Ramos (cell line): ENCODE measurements at regions not wholly inside any gene's neighbourhood (a gene's known extent, or its start where the extent isn't known, plus 50 kb on each side); places are given as distances from the start of the nearest gene placed in this dataset.
"Not testable (repeated sequence)": the region's sequence is repeated elsewhere in the genome, so short reads cannot be mapped to it uniquely, and the experiment has no call there.

ENCODE experiments used
- in situ Hi-C: fragments of 300-500 bp; cut with MboI; formaldehyde crosslinking; loops from one replicate; pipeline ENCODE4 v1.14.3; 2022; ENCODE audit warnings: low sequenced_read_pairs; ENCODE audit not compliant: unreplicated experiment

DNA sequence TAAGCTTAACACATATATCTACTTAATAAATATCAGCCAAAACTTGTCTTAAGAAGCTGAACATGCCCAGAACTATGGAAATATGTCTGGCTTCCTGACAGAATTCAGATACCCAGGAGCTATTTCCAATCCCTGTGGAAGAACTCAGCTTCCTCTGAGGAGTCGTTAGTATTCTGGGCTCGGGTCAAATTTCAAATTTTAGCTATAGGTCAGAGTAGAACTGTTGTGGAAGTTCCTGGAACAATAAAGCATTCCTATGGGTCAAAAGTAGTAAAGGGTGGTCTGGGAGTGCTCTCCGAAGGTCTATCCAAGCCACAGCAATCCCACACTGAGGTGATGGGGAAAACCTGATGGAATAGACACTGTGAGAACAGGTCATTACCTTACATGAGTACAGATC, 342.7 kb upstream of the CHST9 start:
- in situ Hi-C loops: no loop called here

DNA sequence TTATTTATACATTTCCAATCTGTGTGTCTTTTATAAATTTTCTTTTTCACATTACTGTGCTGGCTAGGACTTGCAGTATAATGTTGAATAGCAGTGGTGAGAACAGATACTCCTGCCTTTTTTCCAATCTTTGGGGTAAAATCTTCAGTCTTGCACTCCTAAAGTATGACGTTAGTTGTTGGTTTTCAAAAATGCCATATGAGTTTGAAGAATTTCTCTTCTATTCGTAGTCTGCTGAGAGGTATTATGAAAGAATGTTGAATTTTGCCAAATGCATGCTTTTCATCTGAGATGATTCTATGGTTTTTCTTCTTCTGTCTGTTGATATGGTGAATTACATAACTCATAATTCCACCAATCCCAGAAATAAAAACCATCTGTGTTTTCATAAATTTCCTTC, 335.3 kb upstream of the CHST9 start:
- in situ Hi-C loops: no loop called here

DNA sequence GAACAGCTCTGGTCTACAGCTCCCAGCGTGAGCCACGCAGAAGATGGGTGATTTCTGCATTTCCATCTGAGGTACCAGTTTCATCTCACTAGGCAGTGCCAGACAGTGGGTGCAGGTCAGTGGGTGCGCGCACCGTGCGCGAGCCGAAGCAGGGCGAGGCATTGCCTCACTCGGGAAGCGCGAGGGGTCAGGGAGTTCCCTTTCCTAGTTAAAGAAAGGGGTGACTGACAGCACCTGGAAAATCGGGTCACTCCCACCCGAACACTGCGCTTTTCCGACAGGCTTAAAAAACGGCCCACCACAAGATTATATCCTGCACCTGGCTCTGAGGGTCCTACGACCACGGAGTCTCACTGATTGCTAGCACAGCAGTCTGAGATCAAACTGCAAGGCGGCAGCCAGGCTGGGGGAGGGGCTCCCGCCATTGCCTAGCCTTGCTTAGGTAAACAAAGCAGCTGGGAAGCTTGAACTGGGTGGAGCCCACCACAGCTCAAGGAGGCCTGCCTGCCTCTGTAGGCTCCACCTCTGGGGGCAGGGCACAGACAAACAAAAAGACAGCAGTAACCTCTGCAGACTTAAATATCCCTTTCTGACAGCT, 325.0 kb upstream of the CHST9 start:
- in situ Hi-C loops: not testable (repeated sequence)

DNA sequence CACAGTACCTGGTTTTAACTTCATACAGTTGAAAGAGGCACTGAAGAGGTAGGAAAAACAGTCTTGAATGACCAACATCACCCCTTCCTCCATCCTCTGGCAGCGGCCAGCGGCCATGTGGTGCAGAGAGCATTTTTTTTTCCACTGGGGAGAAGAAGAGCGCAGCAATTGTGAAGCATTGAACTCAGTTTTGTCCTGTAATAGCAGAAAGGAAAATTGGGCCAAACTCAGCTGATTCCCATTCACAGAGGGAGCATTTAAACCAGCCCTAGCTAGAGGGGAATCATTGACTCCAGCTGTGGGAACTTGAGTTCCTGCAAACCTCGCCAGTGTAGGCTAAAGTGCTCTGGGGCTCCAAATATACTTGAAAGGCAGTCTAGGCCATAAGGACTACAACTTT, 316.6 kb upstream of the CHST9 start:
- in situ Hi-C loops: no loop called here

DNA sequence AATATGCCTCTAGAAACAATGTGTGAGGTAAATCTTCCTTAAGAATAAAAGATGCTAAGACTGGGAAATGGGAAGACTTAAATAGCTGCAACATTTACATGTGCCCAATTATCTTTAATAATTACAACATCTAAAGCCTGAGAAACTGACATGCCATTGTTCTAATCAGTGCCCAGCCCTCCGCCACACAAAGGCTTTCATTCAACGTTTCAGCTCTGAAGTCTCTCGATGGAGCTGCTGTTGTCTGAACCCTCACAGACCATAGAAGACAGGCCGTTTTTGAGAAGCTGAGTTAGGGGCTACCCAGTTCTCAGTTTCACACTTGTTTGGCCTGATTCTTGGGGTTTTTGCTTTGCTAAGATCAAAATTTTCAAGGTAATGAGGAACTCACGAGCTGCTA, 315.4 kb upstream of the CHST9 start:
- in situ Hi-C loops: no loop called here

DNA sequence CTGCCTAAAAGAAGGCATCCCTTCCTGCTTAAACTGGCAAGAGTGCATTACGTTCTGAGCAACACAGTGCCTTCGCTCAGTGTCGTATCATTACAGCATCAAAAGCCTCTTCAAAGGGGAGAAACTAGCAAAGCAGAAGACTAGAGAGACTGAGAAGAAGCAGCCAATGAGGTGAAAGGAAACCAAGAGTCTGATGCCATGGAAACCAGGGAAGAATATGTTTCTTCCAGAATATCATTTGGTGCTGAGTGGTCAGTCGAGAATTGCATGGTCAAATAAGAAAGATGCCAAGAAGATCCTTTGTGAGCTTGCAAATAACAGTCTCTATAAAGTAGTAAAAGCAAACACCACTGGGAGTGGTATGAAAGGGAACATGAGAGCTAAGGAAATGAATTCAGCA, 312.1 kb upstream of the CHST9 start:
- in situ Hi-C loops: no loop called here

DNA sequence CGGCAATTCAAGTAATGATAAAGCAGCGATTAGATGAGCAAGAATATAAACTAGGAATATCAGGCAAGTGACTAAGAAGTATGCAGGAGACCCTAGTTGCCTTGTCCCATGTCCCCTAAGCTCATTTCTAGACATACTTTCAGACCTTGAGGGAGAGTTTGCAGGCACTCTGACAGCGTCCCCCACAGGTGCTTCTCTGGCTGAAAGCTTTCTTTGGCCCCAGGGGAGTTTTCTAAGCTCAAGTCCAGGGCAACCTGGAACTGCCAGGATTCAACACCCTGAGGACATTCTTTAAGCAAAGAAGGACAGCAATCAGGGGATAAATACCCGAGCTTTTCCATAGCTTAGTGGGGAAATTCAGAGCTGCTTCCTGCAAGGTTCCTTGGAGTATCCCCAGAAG, 308.1 kb upstream of the CHST9 start:
- in situ Hi-C loops: no loop called here

DNA sequence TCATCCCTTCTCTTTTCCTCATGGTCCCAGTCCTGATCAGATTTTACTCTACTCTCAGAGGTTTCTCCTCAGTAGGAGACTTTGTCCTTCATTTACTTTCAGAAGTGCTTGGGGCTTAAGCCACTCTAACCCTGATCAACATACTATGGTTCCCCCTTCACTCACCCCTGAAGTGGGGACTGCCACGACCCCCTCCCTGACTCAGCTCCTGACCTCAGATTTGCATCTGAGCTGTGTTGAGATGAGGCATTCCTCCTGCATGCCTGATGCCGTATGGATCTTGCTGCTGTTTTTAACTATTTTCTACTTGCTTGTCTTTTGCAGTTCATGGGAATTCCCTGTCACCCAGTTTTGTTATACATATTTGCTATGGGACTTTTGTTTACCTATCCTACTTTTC, 306.7 kb upstream of the CHST9 start:
- in situ Hi-C loops: no loop called here

DNA sequence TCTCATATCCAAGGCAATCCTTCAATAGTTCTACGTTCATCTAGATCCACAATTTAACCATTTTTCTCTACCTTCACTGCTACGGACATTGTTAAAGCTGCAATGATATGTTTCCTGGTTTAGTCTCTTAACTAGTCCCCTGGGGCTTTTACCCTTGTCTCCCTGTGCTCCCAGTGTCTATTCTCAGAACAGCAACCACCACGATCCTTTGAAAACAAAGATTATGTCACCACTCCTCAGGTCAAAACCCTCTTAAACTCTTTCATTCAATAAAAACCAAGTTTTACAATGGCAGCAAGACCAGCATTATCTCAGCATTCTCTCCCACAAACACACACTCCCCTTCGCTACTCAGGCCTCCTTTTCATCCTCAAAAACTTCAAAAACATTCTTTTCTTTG, 298.2 kb upstream of the CHST9 start:
- in situ Hi-C loops: no loop called here

DNA sequence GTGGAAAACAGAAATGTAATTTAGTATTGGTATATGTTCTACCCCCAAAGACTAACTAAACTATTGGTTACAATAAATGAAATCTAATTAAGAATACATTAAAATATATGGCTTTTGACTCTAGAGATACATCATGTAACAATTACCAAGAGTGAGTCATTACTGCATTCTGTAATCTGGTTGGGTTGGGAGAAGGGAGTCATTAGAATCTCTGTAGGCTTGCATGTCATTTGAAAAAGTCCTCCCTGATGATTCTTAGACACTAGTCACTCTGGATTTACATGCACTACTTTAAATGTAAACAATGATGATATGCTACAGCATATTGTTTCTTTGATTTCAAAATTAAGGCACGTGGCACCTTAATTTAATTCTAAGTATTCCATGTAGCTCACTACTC, 293.4 kb upstream of the CHST9 start:
- in situ Hi-C loops: no loop called here

DNA sequence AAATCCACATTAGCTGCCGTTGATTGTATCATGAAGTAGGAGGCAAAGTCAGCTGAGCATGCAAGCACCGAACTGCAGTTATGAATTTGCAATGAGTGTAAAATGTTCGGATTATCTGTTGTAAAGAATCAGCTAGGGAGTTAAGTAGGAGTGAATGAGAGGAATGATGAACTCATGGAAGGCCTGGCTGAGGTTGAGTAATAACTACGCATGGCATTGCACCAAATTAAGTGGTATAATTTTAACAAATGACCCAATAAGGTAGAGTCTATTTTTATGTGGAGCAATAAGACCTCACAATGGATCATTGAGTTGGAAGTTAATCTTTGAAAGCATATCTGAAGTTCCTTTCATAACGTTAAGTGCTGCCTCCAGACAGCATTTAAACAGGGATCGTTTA, 288.2 kb upstream of the CHST9 start:
- in situ Hi-C loops: no loop called here

DNA sequence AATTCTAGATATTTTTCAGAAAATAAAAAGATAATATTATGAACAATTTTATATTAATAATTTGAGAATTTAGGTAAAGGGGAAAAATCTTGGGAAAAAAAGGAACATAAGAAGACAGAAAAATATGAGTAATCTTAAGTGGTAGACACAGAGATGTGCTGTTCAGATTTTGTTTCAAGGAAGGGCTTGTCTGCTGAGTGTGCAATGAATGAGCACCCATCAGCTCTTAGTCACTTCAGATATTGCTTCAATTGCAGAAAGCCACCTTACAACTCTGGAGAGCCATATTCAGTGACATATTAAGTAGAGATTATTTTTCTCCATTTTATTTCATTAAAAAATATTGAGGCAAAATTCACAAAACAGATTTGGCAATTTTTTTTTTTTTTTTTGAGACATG, 282.0 kb upstream of the CHST9 start:
- in situ Hi-C loops: no loop called here

DNA sequence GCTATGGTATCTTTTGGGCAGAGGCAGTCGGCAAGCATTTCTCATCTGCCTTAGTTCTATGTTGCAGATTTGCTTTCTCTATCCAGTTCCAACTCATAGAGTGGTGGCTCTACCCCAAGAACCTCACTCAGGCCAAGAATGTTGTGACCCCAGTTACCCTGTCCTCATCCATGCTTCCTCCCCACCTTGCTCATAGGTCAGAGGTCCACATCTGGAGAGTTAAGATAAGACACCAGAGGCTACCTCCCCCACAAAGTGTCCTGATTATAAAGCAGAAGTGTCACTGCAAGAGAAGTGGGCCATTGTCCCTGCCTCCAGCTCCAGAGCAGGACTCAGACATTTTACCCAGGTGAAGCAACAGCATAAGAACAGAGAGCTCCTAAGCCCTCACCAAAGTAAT, 276.8 kb upstream of the CHST9 start:
- in situ Hi-C loops: no loop called here

DNA sequence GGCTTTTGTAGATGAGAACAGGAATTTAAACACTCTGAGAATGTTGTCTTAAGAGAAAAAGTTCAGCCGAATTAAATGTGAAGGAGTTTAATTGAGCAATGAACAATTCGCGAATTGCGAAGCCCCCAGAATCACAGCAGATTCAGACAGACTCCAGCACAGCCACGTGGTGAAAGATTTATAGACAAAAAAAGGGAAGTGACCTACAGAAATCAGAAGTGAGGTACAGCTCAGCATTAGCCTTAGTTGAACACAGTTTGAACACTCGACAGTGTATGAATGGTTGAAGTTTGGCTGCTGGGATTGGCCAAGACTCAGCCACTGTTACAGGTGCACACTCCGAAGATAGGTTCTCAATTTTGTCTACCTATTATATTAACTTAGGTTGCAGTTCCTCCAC, 264.0 kb upstream of the CHST9 start:
- in situ Hi-C loops: no loop called here

DNA sequence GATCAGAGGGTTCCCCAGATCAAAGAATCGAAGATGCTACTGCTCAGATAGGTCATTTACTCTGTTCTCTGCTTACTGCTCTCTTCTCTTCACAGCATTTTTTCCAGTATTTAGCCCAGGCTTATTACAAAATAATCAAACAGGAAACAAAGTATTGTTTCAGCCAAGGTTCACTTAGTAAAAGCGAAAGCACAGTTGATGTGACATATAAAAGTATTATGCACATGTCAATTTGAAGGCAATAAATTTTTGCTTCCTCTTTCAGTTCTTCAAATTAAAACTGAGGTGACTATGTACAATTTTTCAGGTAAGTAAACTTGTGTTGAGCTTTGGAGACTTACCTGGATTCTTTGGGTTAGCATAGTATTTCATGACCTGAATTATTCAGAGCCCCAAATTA, 262.8 kb upstream of the CHST9 start:
- in situ Hi-C loops: no loop called here

DNA sequence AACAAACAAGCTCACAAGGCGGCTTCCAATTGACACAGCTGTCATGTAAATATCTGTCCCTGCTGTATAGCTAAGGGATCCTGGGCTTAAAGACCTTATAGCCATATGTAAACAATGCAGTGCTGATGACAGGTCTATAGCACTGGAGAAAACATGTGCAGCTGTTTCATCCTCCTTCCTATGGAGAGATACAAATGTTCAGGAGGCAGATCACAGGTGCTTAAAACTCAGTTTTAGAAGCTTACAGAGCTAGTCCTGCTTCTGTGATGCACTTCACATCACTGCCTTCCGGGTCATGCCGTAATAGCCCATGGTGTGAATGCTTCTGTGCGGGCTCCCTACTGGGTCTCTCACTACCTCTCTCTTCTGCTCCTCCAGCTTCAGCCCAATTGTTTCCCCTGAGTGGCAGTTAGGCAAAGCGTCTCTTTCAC, 262.4 kb upstream of the CHST9 start:
- in situ Hi-C loops: no loop called here

DNA sequence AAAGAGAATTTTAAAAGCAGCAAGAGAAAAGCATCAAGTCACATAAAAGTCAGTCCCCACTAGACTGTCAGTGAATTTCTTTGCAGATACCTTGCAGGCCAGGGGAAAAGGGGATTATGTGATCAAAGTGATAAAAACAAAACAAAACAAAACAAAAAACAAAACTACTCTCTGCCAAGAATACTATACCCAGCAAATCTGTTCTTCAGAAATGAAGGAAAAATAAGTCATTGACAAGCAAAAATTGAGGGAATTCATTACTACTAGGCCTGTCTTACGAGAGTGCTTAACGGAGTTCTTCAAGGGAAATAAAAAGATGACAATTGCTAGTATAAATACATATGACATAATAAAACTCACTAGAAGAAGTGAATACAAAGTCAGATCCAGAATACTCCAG, 245.5 kb upstream of the CHST9 start:
- in situ Hi-C loops: no loop called here

DNA sequence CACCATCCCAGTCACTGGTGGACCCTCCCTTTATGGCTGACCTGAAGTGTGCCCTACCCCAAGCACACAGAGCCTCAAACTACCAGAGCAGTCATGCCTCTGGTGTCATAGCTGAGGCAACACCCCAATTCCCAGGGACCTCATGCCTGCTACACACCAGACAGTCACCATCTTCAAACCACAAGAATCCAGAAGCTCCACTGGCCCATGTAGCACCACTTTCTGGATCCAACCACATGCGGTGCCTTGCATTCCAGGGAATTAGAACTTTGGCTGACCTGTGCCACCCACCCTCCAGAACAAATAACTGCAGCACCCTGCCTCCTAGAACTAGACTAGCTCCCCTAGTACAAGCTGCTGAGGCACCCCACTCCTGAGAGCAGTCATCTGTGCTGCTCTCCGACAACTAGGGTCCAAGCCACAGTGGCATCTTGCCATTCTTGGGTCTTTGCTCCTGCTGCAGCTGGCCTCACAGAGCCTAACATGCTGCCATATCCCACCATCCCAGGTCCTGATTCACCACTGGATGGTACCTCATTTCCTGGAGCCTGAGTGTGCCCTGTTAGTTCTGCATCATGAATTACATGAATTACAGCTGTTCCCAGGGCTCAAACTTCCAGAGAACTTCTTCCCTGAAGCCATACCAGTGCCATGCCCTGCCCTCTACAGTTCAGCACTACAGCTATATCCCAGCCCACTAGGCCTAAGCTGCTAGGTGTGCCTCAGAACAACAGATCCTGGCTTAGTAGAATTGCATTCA, 243.8 kb upstream of the CHST9 start:
- in situ Hi-C loops: no loop called here

DNA sequence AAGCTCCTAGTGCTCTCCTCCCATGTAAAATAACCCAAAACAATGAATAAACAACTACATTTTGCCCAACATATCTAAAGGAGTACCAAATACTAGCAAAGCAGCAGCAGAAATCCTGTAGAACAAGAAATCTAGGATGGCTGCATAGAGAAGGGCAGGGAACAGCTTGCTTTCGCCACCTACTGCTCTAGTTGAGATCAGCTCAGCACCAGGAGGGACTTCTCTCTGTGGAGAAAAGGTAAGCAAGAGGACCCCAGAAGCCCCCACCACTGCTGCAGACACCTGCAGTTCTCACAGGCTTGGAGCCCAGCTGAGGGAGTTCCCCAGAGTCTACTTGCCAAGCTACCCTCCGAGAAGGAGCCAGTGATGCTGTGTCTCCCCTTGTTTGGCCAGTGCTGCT, 243.0 kb upstream of the CHST9 start:
- in situ Hi-C loops: no loop called here

DNA sequence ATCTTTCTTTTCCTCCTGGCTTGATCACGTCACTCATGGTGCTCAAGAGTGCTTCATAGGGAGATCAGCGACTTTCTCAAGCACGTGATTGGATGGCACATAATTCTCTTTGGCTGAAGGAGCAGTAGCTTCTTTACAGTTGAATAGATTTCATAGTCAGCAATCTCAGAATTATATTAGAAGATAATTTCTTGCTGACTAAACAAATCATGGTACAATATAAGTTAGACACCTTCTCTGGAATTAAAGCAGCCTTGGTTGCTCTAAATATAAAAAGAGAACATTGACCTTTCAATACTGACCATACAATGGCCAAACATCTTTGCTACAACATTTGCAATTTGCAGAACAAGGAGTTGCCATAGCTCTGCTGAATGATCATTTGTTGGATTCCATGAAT, 238.5 kb upstream of the CHST9 start:
- in situ Hi-C loops: no loop called here

DNA sequence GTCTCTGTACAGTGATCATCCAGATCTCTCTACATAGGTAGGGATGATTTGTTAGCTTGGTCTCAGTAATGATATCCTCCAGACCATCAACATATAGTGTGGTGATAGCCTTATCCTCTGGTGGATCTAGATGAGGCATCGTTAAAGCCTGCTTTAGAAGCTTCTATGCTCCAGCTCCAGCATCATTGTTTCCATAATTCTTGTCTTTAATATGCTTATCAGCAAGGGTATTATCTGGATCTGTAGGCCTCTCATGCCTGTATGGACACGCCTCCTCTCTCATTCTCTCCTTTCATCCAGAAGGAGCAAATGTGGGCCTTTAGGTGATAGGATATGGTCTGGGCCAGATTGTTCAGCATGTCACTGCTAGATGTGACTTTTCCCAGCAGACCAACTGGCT, 234.5 kb upstream of the CHST9 start:
- in situ Hi-C loops: no loop called here

DNA sequence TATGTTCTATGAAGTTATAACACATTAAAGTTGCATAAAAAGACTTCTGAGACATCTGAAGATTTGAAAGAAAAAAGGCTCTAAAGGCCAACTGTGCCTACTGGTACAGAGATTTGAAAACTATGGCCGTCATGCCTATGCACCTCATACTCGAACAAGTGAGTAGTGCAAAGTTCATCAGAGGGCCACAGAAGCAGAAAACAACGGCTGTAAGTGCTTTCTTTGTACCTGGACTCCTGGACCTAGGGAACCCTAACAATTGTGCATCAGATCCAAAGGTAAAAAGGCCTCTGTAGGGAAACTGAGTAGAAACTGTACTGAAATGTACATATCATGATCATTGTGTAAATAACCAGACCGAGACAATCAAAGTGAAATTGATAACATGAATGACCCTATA, 230.4 kb upstream of the CHST9 start:
- in situ Hi-C loops: no loop called here
